Uterus (tissue), 2 donors: ENCODE measurements at regions not wholly inside any gene's neighbourhood (a gene's known extent, or its start where the extent isn't known, plus 50 kb on each side); places are given as distances from the start of the nearest gene placed in this dataset.

Source experiments
- CTCF ChIP-seq, 4 experiments: fragments of 200-600 bp in 2 of 4; fragments of 450-650 bp in 2 of 4; sonication (generic) in 2 of 4; IDR thresholded peaks; one replicate each; pipeline ENCODE4 v1.5.1; 2016 to 2019; ENCODE audit warnings: antibody characterized with exemption in 4 of 4, mild to moderate bottlenecking in 2 of 4, moderate library complexity in 1 of 4
- POLR2A ChIP-seq, 2 donors: fragments of 450-650 bp; IDR thresholded peaks; one replicate each; pipeline ENCODE4 v1.6.1; 2016; ENCODE audit warnings: antibody characterized with exemption in 2 of 2, mild to moderate bottlenecking in 1 of 2, moderate library complexity in 1 of 2

- TF ChIP-seq POLR2A (IDR thresholded peaks at IDR 0.05): no peak
- TF ChIP-seq CTCF (IDR thresholded peaks at IDR 0.05): no peak
These were observed 726.4 kb upstream of the SOX11 start for GRCh38 chr2:4965556-4966320.
